OCI-LY7 (cell line): ENCODE measurements at regions not wholly inside any gene's neighbourhood (a gene's known extent, or its start where the extent isn't known, plus 50 kb on each side); places are given as distances from the start of the nearest gene placed in this dataset.

ENCODE experiments used
- CTCF ChIP-seq: fragments of 200-600 bp; sonication (generic); conservative IDR thresholded peaks from 2 replicates; pipeline ENCODE4 v1.5.1; 2014; ENCODE audit warnings: mild to moderate bottlenecking, antibody characterized with exemption, low read length, moderate library complexity, mixed read lengths
- EZH2phosphoT487 ChIP-seq: fragments of 200-600 bp; sonication (generic); IDR thresholded peaks from 2 replicates; pipeline ENCODE4 v1.6.1; 2018; ENCODE audit warnings: low read depth, borderline replicate concordance, mild to moderate bottlenecking, mixed run types, antibody characterized with exemption, low read length, moderate library complexity, mixed read lengths

GRCh38 chr18:27656167-27656778 is 471.2 kb upstream of the CHST9 start:
- TF ChIP-seq CTCF (no peak), EZH2phosphoT487 (no peak)
